ENCODE measurements at regions not wholly inside any gene's neighbourhood (a gene's known extent, or its start where the extent isn't known, plus 50 kb on each side); places are given as distances from the start of the nearest gene placed in this dataset.

DNA sequence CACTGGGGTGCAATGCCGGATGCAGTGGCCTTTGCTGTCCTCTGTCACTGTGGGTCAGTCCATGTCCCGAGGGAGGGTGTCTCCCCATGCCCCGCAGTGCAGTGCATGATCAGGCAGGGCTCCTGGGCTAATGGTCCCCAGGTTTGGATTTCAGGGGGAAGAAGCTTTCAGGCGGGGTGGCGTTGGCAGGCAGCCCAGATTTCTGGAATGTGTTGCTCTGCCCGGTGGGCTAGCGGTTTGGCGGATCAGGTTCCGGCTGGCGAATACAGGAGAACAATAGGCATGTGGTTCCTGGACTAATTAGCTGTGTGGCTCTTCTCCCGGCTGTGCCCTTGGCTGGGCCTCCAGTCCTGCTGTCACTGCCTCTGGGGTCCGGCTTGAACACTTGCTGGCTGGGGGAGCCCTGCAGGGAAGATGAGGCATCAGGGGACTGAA lies 141.3 kb downstream of the FGF9 start:
- TF ChIP-seq, protein P1, sequence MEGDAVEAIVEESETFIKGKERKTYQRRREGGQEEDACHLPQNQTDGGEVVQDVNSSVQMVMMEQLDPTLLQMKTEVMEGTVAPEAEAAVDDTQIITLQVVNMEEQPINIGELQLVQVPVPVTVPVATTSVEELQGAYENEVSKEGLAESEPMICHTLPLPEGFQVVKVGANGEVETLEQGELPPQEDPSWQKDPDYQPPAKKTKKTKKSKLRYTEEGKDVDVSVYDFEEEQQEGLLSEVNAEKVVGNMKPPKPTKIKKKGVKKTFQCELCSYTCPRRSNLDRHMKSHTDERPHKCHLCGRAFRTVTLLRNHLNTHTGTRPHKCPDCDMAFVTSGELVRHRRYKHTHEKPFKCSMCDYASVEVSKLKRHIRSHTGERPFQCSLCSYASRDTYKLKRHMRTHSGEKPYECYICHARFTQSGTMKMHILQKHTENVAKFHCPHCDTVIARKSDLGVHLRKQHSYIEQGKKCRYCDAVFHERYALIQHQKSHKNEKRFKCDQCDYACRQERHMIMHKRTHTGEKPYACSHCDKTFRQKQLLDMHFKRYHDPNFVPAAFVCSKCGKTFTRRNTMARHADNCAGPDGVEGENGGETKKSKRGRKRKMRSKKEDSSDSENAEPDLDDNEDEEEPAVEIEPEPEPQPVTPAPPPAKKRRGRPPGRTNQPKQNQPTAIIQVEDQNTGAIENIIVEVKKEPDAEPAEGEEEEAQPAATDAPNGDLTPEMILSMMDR (IDR thresholded peaks at IDR 0.05 in 2 of 3, conservative IDR thresholded peaks at IDR 0.05 in 1 of 3; ENCODE audit: borderline replicate concordance in 1 of 3, insufficient read depth in 1 of 3, low read depth in 2 of 3, low read length in 2 of 3): no peak
- TF ChIP-seq RAD21 (IDR thresholded peaks at IDR 0.05; ENCODE audit: low read depth) (no peak), POLR2A (IDR thresholded peaks at IDR 0.05; ENCODE audit: borderline replicate concordance, extremely low read depth, insufficient read depth, insufficient read length) (no peak), TCF7L2 (IDR thresholded peaks at IDR 0.05; ENCODE audit: borderline replicate concordance, extremely low read depth, insufficient read depth, insufficient read length) (no peak), EGR1 (IDR thresholded peaks at IDR 0.05; ENCODE audit: low read depth) (no peak), EZH2 (IDR thresholded peaks at IDR 0.05) (no peak)

All from HCT116 (cell line).